NB4 (cell line): ENCODE measurements at regions not wholly inside any gene's neighbourhood (a gene's known extent, or its start where the extent isn't known, plus 50 kb on each side); places are given as distances from the start of the nearest gene placed in this dataset.

Source experiments
- DNase-seq: peaks from one replicate; pipeline ENCODE4 v3.0.0; 2010; ENCODE audit warnings: low read depth
- H3K4me3 ChIP-seq: one replicate; pipeline ENCODE4 v1.5.1; 2011; ENCODE audit warnings: mild to moderate bottlenecking, low read depth, low read length, moderate library complexity
- CTCF ChIP-seq: IDR thresholded peaks from one replicate; pipeline ENCODE4 v1.5.1; 2012; ENCODE audit warnings: low read depth, low read length
- MAX ChIP-seq: IDR thresholded peaks from 2 replicates; pipeline ENCODE4 v1.6.1; 2011; ENCODE audit warnings: low read depth, low read length
- MYC ChIP-seq: IDR thresholded peaks from 2 replicates; pipeline ENCODE4 v1.6.1; 2011; ENCODE audit warnings: low read depth, low read length
- POLR2A ChIP-seq: IDR thresholded peaks from 2 replicates; pipeline ENCODE4 v1.6.1; 2011; ENCODE audit warnings: mild to moderate bottlenecking; ENCODE audit not compliant: insufficient read length; ENCODE audit errors: extremely low read depth

- H3K4me3 ChIP-seq: no peak overlapping the region
- TF ChIP-seq MAX (no peak), MYC (no peak), CTCF (no peak), POLR2A (no peak)
- no peak for DNase-seq
Measured at GRCh38 chr5:133898440-133898839, 70.0 kb downstream of the C5orf15 start.

DNA sequence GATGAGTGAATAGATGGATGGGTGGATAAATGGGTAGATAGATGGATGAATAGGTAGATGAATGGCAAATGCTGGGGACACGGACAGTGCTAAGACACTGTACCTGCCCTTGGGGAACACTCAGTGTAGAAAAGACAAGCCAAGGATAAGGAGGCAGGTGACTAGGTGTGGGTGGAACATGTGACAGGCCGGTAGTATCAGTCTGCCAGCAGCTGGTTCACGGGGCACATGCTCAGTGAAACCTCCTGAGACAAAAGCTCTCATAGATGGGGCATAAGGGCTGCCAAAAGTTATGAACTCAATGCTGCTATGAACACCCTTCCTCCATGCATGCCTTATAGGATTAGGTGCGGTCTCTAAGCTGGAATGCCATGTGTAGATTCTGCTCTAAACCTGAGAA, 71.0 kb downstream of the C5orf15 start:
- H3K4me3 ChIP-seq: no peak overlapping the region
- DNase-seq: no peak
- no peak for TF ChIP-seq MAX
- no peak for TF ChIP-seq POLR2A
- TF ChIP-seq CTCF: no peak
- TF ChIP-seq MYC: no peak

DNA sequence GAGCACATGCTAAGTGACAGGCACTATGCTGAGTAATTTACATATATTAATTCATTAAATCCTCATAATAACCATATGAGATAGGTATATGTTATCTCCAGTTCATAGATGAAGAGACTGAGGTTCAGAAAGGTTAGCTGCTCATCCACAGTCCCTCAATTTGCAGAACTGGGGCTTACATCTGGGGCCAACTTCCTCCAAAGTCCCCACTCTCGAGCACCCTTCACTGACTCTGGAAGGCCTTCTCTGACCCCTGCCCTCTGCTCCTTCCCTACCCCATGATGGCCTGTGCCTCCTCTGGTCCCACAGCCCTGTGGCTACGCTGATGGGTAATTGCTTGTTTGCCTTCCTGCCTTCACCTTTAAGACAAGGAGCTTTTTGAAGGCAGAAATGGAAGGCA, 71.6 kb downstream of the C5orf15 start:
- no peak for DNase-seq
- H3K4me3 ChIP-seq: no peak overlapping the region
- TF ChIP-seq MAX: no peak
- TF ChIP-seq MYC: no peak
- no peak for TF ChIP-seq CTCF
- TF ChIP-seq POLR2A: no peak

- H3K4me3 ChIP-seq: no peak overlapping the region
- TF ChIP-seq POLR2A (no peak), MAX (no peak), MYC (no peak), CTCF (no peak)
- no peak for DNase-seq
Measured at GRCh38 chr5:133895979-133896845, 72.2 kb downstream of the C5orf15 start.

DNA sequence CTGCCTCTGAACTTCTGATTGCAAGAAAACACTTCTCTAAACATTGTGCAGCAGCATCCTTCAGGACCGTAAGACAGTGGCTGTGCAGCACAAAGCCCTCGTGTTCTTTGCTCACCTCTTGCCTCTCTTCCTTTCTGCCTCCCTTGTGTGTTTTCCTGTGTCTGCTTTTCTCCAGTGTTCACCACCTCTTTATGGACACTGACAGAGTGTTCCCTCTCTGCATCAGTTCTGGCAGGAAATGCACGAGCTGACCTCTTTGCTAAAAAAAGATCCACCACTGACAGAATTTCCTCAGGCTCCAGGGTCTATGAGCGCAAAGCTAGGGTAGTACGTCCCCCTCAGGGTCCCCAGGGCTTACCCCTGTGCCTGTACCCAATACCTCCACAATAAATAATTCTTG, 74.3 kb downstream of the C5orf15 start:
- no peak for DNase-seq
- TF ChIP-seq MAX (no peak), CTCF (no peak), POLR2A (no peak), MYC (no peak)
- H3K4me3 ChIP-seq: no peak overlapping the region
